OCI-LY1 (cell line): ENCODE measurements at regions not wholly inside any gene's neighbourhood (a gene's known extent, or its start where the extent isn't known, plus 50 kb on each side); places are given as distances from the start of the nearest gene placed in this dataset.
"Not testable (repeated sequence)": the region's sequence is repeated elsewhere in the genome, so short reads cannot be mapped to it uniquely, and the experiment has no call there.

Source experiments
- H2AFZ ChIP-seq: fragments of 200-600 bp; sonication (generic), shearing (Covaris generic); 2 replicates; pipeline ENCODE4 v1.6.0; 2014; ENCODE audit warnings: antibody characterized with exemption, mild to moderate bottlenecking, low read length
- H3F3A ChIP-seq: fragments of 200-600 bp; sonication (generic), shearing (Covaris generic); 2 replicates; pipeline ENCODE4 v1.6.0; 2014; ENCODE audit warnings: mild to moderate bottlenecking, antibody characterized with exemption, low read length, moderate library complexity; ENCODE audit not compliant: insufficient read depth
- H3K27ac ChIP-seq: fragments of 200-600 bp; sonication (generic); 2 replicates; pipeline ENCODE4 v1.5.1; 2014; ENCODE audit warnings: low read length, mixed run types, mild to moderate bottlenecking, low read depth; ENCODE audit not compliant: poor library complexity, severe bottlenecking
- H3K27me3 ChIP-seq: fragments of 200-600 bp; sonication (generic); 2 replicates; pipeline ENCODE4 v1.6.0; 2014; ENCODE audit warnings: antibody characterized with exemption, mild to moderate bottlenecking, low read length, moderate library complexity; ENCODE audit not compliant: insufficient read depth
- H3K36me3 ChIP-seq: fragments of 200-600 bp; sonication (generic); 2 replicates; pipeline ENCODE4 v1.6.1; 2014; ENCODE audit warnings: mild to moderate bottlenecking, antibody characterized with exemption, low read length, moderate library complexity, mixed read lengths; ENCODE audit not compliant: insufficient read depth
- H3K4me1 ChIP-seq: fragments of 200-600 bp; sonication (generic); 2 replicates; pipeline ENCODE4 v1.5.1; 2014; ENCODE audit warnings: mild to moderate bottlenecking, low read length, moderate library complexity; ENCODE audit not compliant: insufficient read depth, severe bottlenecking
- H3K4me2 ChIP-seq: fragments of 200-600 bp; sonication (generic), shearing (Covaris generic); 2 replicates; pipeline ENCODE4 v1.6.1; 2014; ENCODE audit warnings: low read length
- H3K4me3 ChIP-seq: fragments of 200-600 bp; sonication (generic); 2 replicates; pipeline ENCODE4 v1.5.1; 2014; ENCODE audit warnings: low read length, low read depth, mild to moderate bottlenecking, mixed read lengths; ENCODE audit not compliant: poor library complexity, severe bottlenecking
- H3K79me2 ChIP-seq: fragments of 200-600 bp; shearing (Covaris generic); 2 replicates; pipeline ENCODE4 v1.6.1; 2016; ENCODE audit warnings: mixed run types, low read length, mixed read lengths; ENCODE audit not compliant: insufficient read depth
- H3K9ac ChIP-seq: fragments of 200-600 bp; sonication (generic), shearing (Covaris generic); 2 replicates; pipeline ENCODE4 v1.6.1; 2014; ENCODE audit warnings: mild to moderate bottlenecking, low read length, mixed read lengths
- H3K9me2 ChIP-seq: fragments of 200-600 bp; sonication (generic), shearing (Covaris generic); 2 replicates; pipeline ENCODE4 v1.6.1; 2014; ENCODE audit warnings: low read depth, mild to moderate bottlenecking, low read length, mixed read lengths
- H3K9me3 ChIP-seq: fragments of 200-600 bp; shearing (Covaris generic); 2 replicates; pipeline ENCODE4 v1.6.1; 2014; ENCODE audit warnings: low read length, mixed read lengths
- H4K20me1 ChIP-seq: fragments of 200-600 bp; sonication (generic), shearing (Covaris generic); 2 replicates; pipeline ENCODE4 v1.6.0; 2016; ENCODE audit warnings: mild to moderate bottlenecking, low read length; ENCODE audit not compliant: insufficient read depth
- CTCF ChIP-seq: fragments of 200-600 bp; sonication (generic), shearing (Covaris generic); IDR thresholded peaks from 2 replicates; pipeline ENCODE4 v1.5.1; 2017; ENCODE audit warnings: mild to moderate bottlenecking, antibody characterized with exemption, low read length, moderate library complexity, mixed read lengths
- EZH2 ChIP-seq: fragments of 200-600 bp; sonication (generic), shearing (Covaris generic); IDR thresholded peaks from 2 replicates; pipeline ENCODE4 v1.8.0; 2017; ENCODE audit warnings: borderline replicate concordance, mixed run types, mild to moderate bottlenecking, antibody characterized with exemption, low read length, moderate library complexity, mixed read lengths

- H3K9me3 ChIP-seq = peaks cover 7% of the 10 kb centered on the region; the same call in 1 of the 2 replicates
- H2AFZ ChIP-seq = no peak overlapping the region
- no peaks in the 10 kb centered on the region for H3K9me2 ChIP-seq
- H3K27me3 ChIP-seq = no peaks in the 10 kb centered on the region
- peaks cover 10% of the 10 kb centered on the region for H3K4me1 ChIP-seq
- no peaks in the 10 kb centered on the region for H3K79me2 ChIP-seq
- no peak overlapping the region for H3K4me2 ChIP-seq
- H3F3A ChIP-seq = no peaks in the 10 kb centered on the region
- H4K20me1 ChIP-seq = no peaks in the 10 kb centered on the region
- H3K27ac ChIP-seq = no peak overlapping the region
- no peaks in the 10 kb centered on the region for H3K36me3 ChIP-seq
- H3K4me3 ChIP-seq = no peak overlapping the region
- no peak overlapping the region for H3K9ac ChIP-seq
- TF ChIP-seq EZH2 (no peak), CTCF (no peak)
Observed at GRCh38 chr16:10277597-10277996, 95.4 kb upstream of the GRIN2A start.

GRCh38 chr16:10280262-10281170 is 98.3 kb upstream of the GRIN2A start:
- Histone ChIP-seq H3K4me2 (no peak overlapping the region), H2AFZ (no peak overlapping the region), H3K9ac (no peak overlapping the region), H3K27me3 (no peaks in the 10 kb centered on the region), H3K27ac (no peak overlapping the region), H3K9me2 (no peaks in the 10 kb centered on the region), H3K9me3 (peaks cover 4% of the 10 kb centered on the region; the same call in 1 of the 2 replicates), H3K79me2 (no peaks in the 10 kb centered on the region), H3F3A (no peaks in the 10 kb centered on the region), H4K20me1 (no peaks in the 10 kb centered on the region), H3K4me3 (no peak overlapping the region), H3K36me3 (no peaks in the 10 kb centered on the region), H3K4me1 (peaks cover 5% of the 10 kb centered on the region)
- no peak for TF ChIP-seq EZH2
- TF ChIP-seq CTCF = no peak

- no peaks in the 10 kb centered on the region for H3K36me3 ChIP-seq
- no peaks in the 10 kb centered on the region for H3K79me2 ChIP-seq
- no peak overlapping the region for H3K9ac ChIP-seq
- no peaks in the 10 kb centered on the region for H3K4me1 ChIP-seq
- H3K27ac ChIP-seq = no peak overlapping the region
- no peaks in the 10 kb centered on the region for H3K9me3 ChIP-seq
- H3K27me3 ChIP-seq = no peaks in the 10 kb centered on the region
- H3K9me2 ChIP-seq = no peaks in the 10 kb centered on the region
- H3K4me3 ChIP-seq = no peak overlapping the region
- H4K20me1 ChIP-seq = no peaks in the 10 kb centered on the region
- H3F3A ChIP-seq = no peaks in the 10 kb centered on the region
- no peak for TF ChIP-seq EZH2
- TF ChIP-seq CTCF = no peak
- no peak overlapping the region for H3K4me2 ChIP-seq
- H2AFZ ChIP-seq = no peak overlapping the region
Observed at GRCh38 chr16:10282367-10282766, 100.1 kb upstream of the GRIN2A start.

- not testable (repeated sequence) for H4K20me1 ChIP-seq, H3K9ac ChIP-seq, H3K27ac ChIP-seq, H3K4me2 ChIP-seq, H3K4me1 ChIP-seq, H3F3A ChIP-seq, H3K9me2 ChIP-seq, H3K36me3 ChIP-seq, H3K9me3 ChIP-seq, H3K79me2 ChIP-seq, H3K4me3 ChIP-seq, H2AFZ ChIP-seq, H3K27me3 ChIP-seq
Observed at GRCh38 chr16:10283246-10283645, 101.0 kb upstream of the GRIN2A start.

GRCh38 chr16:10290467-10291105 is 95.3 kb upstream of the ATF7IP2 start:
- not testable (repeated sequence) for H3K27me3 ChIP-seq, H4K20me1 ChIP-seq

More at GRCh38 chr16:10290467-10291105, 95.3 kb upstream of the ATF7IP2 start:
- H3K27ac ChIP-seq, H3K4me3 ChIP-seq, H3K4me2 ChIP-seq, H3K9me3 ChIP-seq, H3K4me1 ChIP-seq, H3K79me2 ChIP-seq, H3K9me2 ChIP-seq, H2AFZ ChIP-seq, H3K9ac ChIP-seq, H3K36me3 ChIP-seq, H3F3A ChIP-seq: not testable (repeated sequence)
